ENCODE measurements at regions not wholly inside any gene's neighbourhood (a gene's known extent, or its start where the extent isn't known, plus 50 kb on each side); places are given as distances from the start of the nearest gene placed in this dataset.
"Not testable (repeated sequence)": the region's sequence is repeated elsewhere in the genome, so short reads cannot be mapped to it uniquely, and the experiment has no call there.

- H3K4me1 ChIP-seq (ENCODE audit: control insufficient read depth in 2 of 2, insufficient read depth in 2 of 2, low read length in 2 of 2): no peaks in the 10 kb centered on the region
- H3K36me3 ChIP-seq (ENCODE audit: control insufficient read depth in 2 of 2, insufficient read depth in 2 of 2, low read length in 2 of 2): no peaks in the 10 kb centered on the region
- H3K27ac ChIP-seq (ENCODE audit: low read depth in 2 of 2, low read length in 2 of 2): no peak overlapping the region
- no peak overlapping the region for H3K9ac ChIP-seq (ENCODE audit: low read depth in 1 of 2, low read length in 2 of 2)
- no peak overlapping the region for H3K4me3 ChIP-seq (ENCODE audit: low read length in 2 of 2)
- no peaks in the 10 kb centered on the region for H3K27me3 ChIP-seq (ENCODE audit: control insufficient read depth in 2 of 2, insufficient read depth in 2 of 2, low read length in 2 of 2)
- no peaks in the 10 kb centered on the region for H3K9me3 ChIP-seq (ENCODE audit: control insufficient read depth in 2 of 2, low read length in 2 of 2)
Observed at GRCh38 chr4:189659287-189659686, 281.4 kb upstream of the FRG1 start.

GRCh38 chr4:189660722-189661360, 279.8 kb upstream of the FRG1 start:
- no peaks in the 10 kb centered on the region for H3K27me3 ChIP-seq (ENCODE audit: control insufficient read depth in 2 of 2, insufficient read depth in 2 of 2, low read length in 2 of 2)
- no peak overlapping the region for H3K4me3 ChIP-seq (ENCODE audit: low read length in 2 of 2)
- no peaks in the 10 kb centered on the region for H3K36me3 ChIP-seq (ENCODE audit: control insufficient read depth in 2 of 2, insufficient read depth in 2 of 2, low read length in 2 of 2)
- H3K9me3 ChIP-seq (ENCODE audit: control insufficient read depth in 2 of 2, low read length in 2 of 2): no peaks in the 10 kb centered on the region
- H3K9ac ChIP-seq (ENCODE audit: low read depth in 1 of 2, low read length in 2 of 2): no peak overlapping the region
- H3K27ac ChIP-seq (ENCODE audit: low read depth in 2 of 2, low read length in 2 of 2): no peak overlapping the region
- no peaks in the 10 kb centered on the region for H3K4me1 ChIP-seq (ENCODE audit: control insufficient read depth in 2 of 2, insufficient read depth in 2 of 2, low read length in 2 of 2)

- H3K4me3 ChIP-seq (ENCODE audit: low read length in 2 of 2): no peak overlapping the region
- no peaks in the 10 kb centered on the region for H3K27me3 ChIP-seq (ENCODE audit: control insufficient read depth in 2 of 2, insufficient read depth in 2 of 2, low read length in 2 of 2)
- no peak overlapping the region for H3K9ac ChIP-seq (ENCODE audit: low read depth in 1 of 2, low read length in 2 of 2)
- no peak overlapping the region for H3K27ac ChIP-seq (ENCODE audit: low read depth in 2 of 2, low read length in 2 of 2)
- no peaks in the 10 kb centered on the region for H3K4me1 ChIP-seq (ENCODE audit: control insufficient read depth in 2 of 2, insufficient read depth in 2 of 2, low read length in 2 of 2)
- H3K9me3 ChIP-seq (ENCODE audit: control insufficient read depth in 2 of 2, low read length in 2 of 2): no peaks in the 10 kb centered on the region
- no peaks in the 10 kb centered on the region for H3K36me3 ChIP-seq (ENCODE audit: control insufficient read depth in 2 of 2, insufficient read depth in 2 of 2, low read length in 2 of 2)
Observed at GRCh38 chr4:189664693-189665250, 275.9 kb upstream of the FRG1 start.

- H3K4me3 ChIP-seq (ENCODE audit: low read length in 2 of 2); H3K4me1 ChIP-seq (ENCODE audit: control insufficient read depth in 2 of 2, insufficient read depth in 2 of 2, low read length in 2 of 2); H3K9ac ChIP-seq (ENCODE audit: low read depth in 1 of 2, low read length in 2 of 2); H3K36me3 ChIP-seq (ENCODE audit: control insufficient read depth in 2 of 2, insufficient read depth in 2 of 2, low read length in 2 of 2); H3K9me3 ChIP-seq (ENCODE audit: control insufficient read depth in 2 of 2, low read length in 2 of 2); H3K27me3 ChIP-seq (ENCODE audit: control insufficient read depth in 2 of 2, insufficient read depth in 2 of 2, low read length in 2 of 2); H3K27ac ChIP-seq (ENCODE audit: low read depth in 2 of 2, low read length in 2 of 2): not testable (repeated sequence)
Observed at GRCh38 chr4:189665712-189666305, 274.9 kb upstream of the FRG1 start.

GRCh38 chr4:189667386-189667785, 273.3 kb upstream of the FRG1 start:
- H3K9me3 ChIP-seq (ENCODE audit: control insufficient read depth in 2 of 2, low read length in 2 of 2); H3K4me1 ChIP-seq (ENCODE audit: control insufficient read depth in 2 of 2, insufficient read depth in 2 of 2, low read length in 2 of 2); H3K9ac ChIP-seq (ENCODE audit: low read depth in 1 of 2, low read length in 2 of 2); H3K27ac ChIP-seq (ENCODE audit: low read depth in 2 of 2, low read length in 2 of 2); H3K27me3 ChIP-seq (ENCODE audit: control insufficient read depth in 2 of 2, insufficient read depth in 2 of 2, low read length in 2 of 2); H3K36me3 ChIP-seq (ENCODE audit: control insufficient read depth in 2 of 2, insufficient read depth in 2 of 2, low read length in 2 of 2); H3K4me3 ChIP-seq (ENCODE audit: low read length in 2 of 2): not testable (repeated sequence)

GRCh38 chr4:189697675-189698245, 242.9 kb upstream of the FRG1 start:
- H3K9ac ChIP-seq (ENCODE audit: low read depth in 1 of 2, low read length in 2 of 2); H3K9me3 ChIP-seq (ENCODE audit: control insufficient read depth in 2 of 2, low read length in 2 of 2); H3K27ac ChIP-seq (ENCODE audit: low read depth in 2 of 2, low read length in 2 of 2); H3K27me3 ChIP-seq (ENCODE audit: control insufficient read depth in 2 of 2, insufficient read depth in 2 of 2, low read length in 2 of 2); H3K4me3 ChIP-seq (ENCODE audit: low read length in 2 of 2); H3K36me3 ChIP-seq (ENCODE audit: control insufficient read depth in 2 of 2, insufficient read depth in 2 of 2, low read length in 2 of 2); H3K4me1 ChIP-seq (ENCODE audit: control insufficient read depth in 2 of 2, insufficient read depth in 2 of 2, low read length in 2 of 2): not testable (repeated sequence)

- H3K4me3 ChIP-seq (ENCODE audit: low read length in 2 of 2): not testable (repeated sequence)
Observed at GRCh38 chr4:189703000-189703399, 237.7 kb upstream of the FRG1 start.

GRCh38 chr4:189706821-189707220, 233.9 kb upstream of the FRG1 start:
- not testable (repeated sequence) for H3K9me3 ChIP-seq (ENCODE audit: control insufficient read depth in 2 of 2, low read length in 2 of 2); H3K27me3 ChIP-seq (ENCODE audit: control insufficient read depth in 2 of 2, insufficient read depth in 2 of 2, low read length in 2 of 2); H3K36me3 ChIP-seq (ENCODE audit: control insufficient read depth in 2 of 2, insufficient read depth in 2 of 2, low read length in 2 of 2); H3K9ac ChIP-seq (ENCODE audit: low read depth in 1 of 2, low read length in 2 of 2); H3K4me3 ChIP-seq (ENCODE audit: low read length in 2 of 2); H3K27ac ChIP-seq (ENCODE audit: low read depth in 2 of 2, low read length in 2 of 2); H3K4me1 ChIP-seq (ENCODE audit: control insufficient read depth in 2 of 2, insufficient read depth in 2 of 2, low read length in 2 of 2)

More at GRCh38 chr4:189703000-189703399, 237.7 kb upstream of the FRG1 start:
- not testable (repeated sequence) for H3K27ac ChIP-seq (ENCODE audit: low read depth in 2 of 2, low read length in 2 of 2); H3K9me3 ChIP-seq (ENCODE audit: control insufficient read depth in 2 of 2, low read length in 2 of 2); H3K9ac ChIP-seq (ENCODE audit: low read depth in 1 of 2, low read length in 2 of 2); H3K4me1 ChIP-seq (ENCODE audit: control insufficient read depth in 2 of 2, insufficient read depth in 2 of 2, low read length in 2 of 2); H3K36me3 ChIP-seq (ENCODE audit: control insufficient read depth in 2 of 2, insufficient read depth in 2 of 2, low read length in 2 of 2); H3K27me3 ChIP-seq (ENCODE audit: control insufficient read depth in 2 of 2, insufficient read depth in 2 of 2, low read length in 2 of 2)

- not testable (repeated sequence) for H3K9me3 ChIP-seq (ENCODE audit: control insufficient read depth in 2 of 2, low read length in 2 of 2); H3K36me3 ChIP-seq (ENCODE audit: control insufficient read depth in 2 of 2, insufficient read depth in 2 of 2, low read length in 2 of 2); H3K27ac ChIP-seq (ENCODE audit: low read depth in 2 of 2, low read length in 2 of 2); H3K4me1 ChIP-seq (ENCODE audit: control insufficient read depth in 2 of 2, insufficient read depth in 2 of 2, low read length in 2 of 2); H3K4me3 ChIP-seq (ENCODE audit: low read length in 2 of 2); H3K27me3 ChIP-seq (ENCODE audit: control insufficient read depth in 2 of 2, insufficient read depth in 2 of 2, low read length in 2 of 2); H3K9ac ChIP-seq (ENCODE audit: low read depth in 1 of 2, low read length in 2 of 2)
Observed at GRCh38 chr4:189707227-189707626, 233.4 kb upstream of the FRG1 start.

GRCh38 chr4:189711956-189712355, 228.7 kb upstream of the FRG1 start:
- not testable (repeated sequence) for H3K9ac ChIP-seq (ENCODE audit: low read depth in 1 of 2, low read length in 2 of 2); H3K4me1 ChIP-seq (ENCODE audit: control insufficient read depth in 2 of 2, insufficient read depth in 2 of 2, low read length in 2 of 2); H3K27me3 ChIP-seq (ENCODE audit: control insufficient read depth in 2 of 2, insufficient read depth in 2 of 2, low read length in 2 of 2); H3K9me3 ChIP-seq (ENCODE audit: control insufficient read depth in 2 of 2, low read length in 2 of 2); H3K4me3 ChIP-seq (ENCODE audit: low read length in 2 of 2); H3K27ac ChIP-seq (ENCODE audit: low read depth in 2 of 2, low read length in 2 of 2); H3K36me3 ChIP-seq (ENCODE audit: control insufficient read depth in 2 of 2, insufficient read depth in 2 of 2, low read length in 2 of 2)

Data from mucosa of rectum (tissue), 2 donors.